RWPE2 (cell line): ENCODE measurements at regions not wholly inside any gene's neighbourhood (a gene's known extent, or its start where the extent isn't known, plus 50 kb on each side); places are given as distances from the start of the nearest gene placed in this dataset.

Experiments
- ATAC-seq: fragments of 200-7000 bp; cut with Tn5 transposase; 3 replicates; pipeline ENCODE4 v1.9.1; 2021; ENCODE audit warnings: low read depth
- DNase-seq: peaks from one replicate; pipeline ENCODE4 v3.0.0-alpha.2; 2020; ENCODE audit warnings: low spot score
- H3K27ac ChIP-seq: fragments of 450-650 bp; 2 replicates; pipeline ENCODE4 v1.5.1; 2017; ENCODE audit warnings: mild to moderate bottlenecking; ENCODE audit not compliant: poor library complexity, severe bottlenecking
- H3K27me3 ChIP-seq: fragments of 250-450 bp; sonication (Bioruptor Pico); 2 replicates; pipeline ENCODE4 v1.5.1; 2021; ENCODE audit warnings: mild to moderate bottlenecking, moderate library complexity; ENCODE audit not compliant: insufficient read depth, poor library complexity, severe bottlenecking
- H3K36me3 ChIP-seq: fragments of 250-450 bp; sonication (Bioruptor Pico); 2 replicates; pipeline ENCODE4 v1.5.1; 2020; ENCODE audit warnings: low read depth, mild to moderate bottlenecking, moderate library complexity
- H3K4me1 ChIP-seq: fragments of 250-450 bp; sonication (Bioruptor Pico); 2 replicates; pipeline ENCODE4 v1.5.1; 2021; ENCODE audit warnings: mild to moderate bottlenecking, moderate library complexity; ENCODE audit not compliant: insufficient read depth, poor library complexity, severe bottlenecking
- H3K4me3 ChIP-seq: fragments of 250-450 bp; sonication (Bioruptor Pico); 2 replicates; pipeline ENCODE4 v1.5.1; 2021; ENCODE audit warnings: mild to moderate bottlenecking, moderate library complexity; ENCODE audit not compliant: severe bottlenecking
- H3K9me3 ChIP-seq: fragments of 250-450 bp; sonication (Bioruptor Pico); 2 replicates; pipeline ENCODE4 v1.5.1; 2021; ENCODE audit warnings: mild to moderate bottlenecking, moderate library complexity; ENCODE audit not compliant: severe bottlenecking
- CTCF ChIP-seq: fragments of 450-650 bp; IDR thresholded peaks from one replicate; pipeline ENCODE4 v1.5.1; 2017; ENCODE audit warnings: mild to moderate bottlenecking, moderate library complexity; ENCODE audit not compliant: poor library complexity, severe bottlenecking

- no peaks in the 10 kb centered on the region for H3K9me3 ChIP-seq
- no peak overlapping the region for H3K4me3 ChIP-seq
- ATAC-seq (no peak), DNase-seq (no peak)
- H3K36me3 ChIP-seq = no peaks in the 10 kb centered on the region
- no peaks in the 10 kb centered on the region for H3K4me1 ChIP-seq
- H3K27ac ChIP-seq = no peak overlapping the region
- no peak for TF ChIP-seq CTCF
- no peaks in the 10 kb centered on the region for H3K27me3 ChIP-seq
Observed at GRCh38 chr5:124114911-124115310, 602.9 kb downstream of the CSNK1G3 start.

- DNase-seq (no peak), ATAC-seq (peak; percentile 83)
- H3K27me3 ChIP-seq = no peaks in the 10 kb centered on the region
- H3K36me3 ChIP-seq = no peaks in the 10 kb centered on the region
- no peak for TF ChIP-seq CTCF
- no peak overlapping the region for H3K27ac ChIP-seq
- no peak overlapping the region for H3K4me3 ChIP-seq
- H3K4me1 ChIP-seq = no peaks in the 10 kb centered on the region
- no peaks in the 10 kb centered on the region for H3K9me3 ChIP-seq
Observed at GRCh38 chr5:124111886-124112285, 599.9 kb downstream of the CSNK1G3 start.

- no peak for ATAC-seq
Observed at GRCh38 chr5:124110942-124111341, 599.0 kb downstream of the CSNK1G3 start.

GRCh38 chr5:124105326-124105725, 593.3 kb downstream of the CSNK1G3 start:
- no peak for TF ChIP-seq CTCF
- H3K27ac ChIP-seq = no peak overlapping the region
- H3K36me3 ChIP-seq = no peaks in the 10 kb centered on the region
- ATAC-seq = no peak
- H3K9me3 ChIP-seq = no peaks in the 10 kb centered on the region
- H3K27me3 ChIP-seq = no peaks in the 10 kb centered on the region
- H3K4me1 ChIP-seq = no peaks in the 10 kb centered on the region
- no peak for DNase-seq
- H3K4me3 ChIP-seq = no peak overlapping the region

More at GRCh38 chr5:124110942-124111341, 599.0 kb downstream of the CSNK1G3 start:
- TF ChIP-seq CTCF = no peak
- Histone ChIP-seq H3K9me3 (no peaks in the 10 kb centered on the region), H3K27me3 (no peaks in the 10 kb centered on the region), H3K27ac (no peak overlapping the region), H3K4me1 (no peaks in the 10 kb centered on the region), H3K36me3 (no peaks in the 10 kb centered on the region), H3K4me3 (no peak overlapping the region)
- no peak for DNase-seq

GRCh38 chr5:124104821-124105220, 592.8 kb downstream of the CSNK1G3 start:
- TF ChIP-seq CTCF = no peak
- ATAC-seq (no peak), DNase-seq (no peak)
- Histone ChIP-seq H3K4me3 (no peak overlapping the region), H3K9me3 (no peaks in the 10 kb centered on the region), H3K36me3 (no peaks in the 10 kb centered on the region), H3K27ac (no peak overlapping the region), H3K4me1 (no peaks in the 10 kb centered on the region), H3K27me3 (no peaks in the 10 kb centered on the region)
